Spleen (tissue), 11 donors: ENCODE measurements at regions not wholly inside any gene's neighbourhood (a gene's known extent, or its start where the extent isn't known, plus 50 kb on each side); places are given as distances from the start of the nearest gene placed in this dataset.

ENCODE experiments used
- DNase-seq: peaks from one replicate; pipeline ENCODE4 v3.0.0-alpha.2; 2020
- H3K27ac ChIP-seq, 8 donors: fragments of 200-600 bp; sonication (generic) in 7 of 8; 1 replicate in 4 of 8; 2 replicates in 4 of 8; pipeline versions ENCODE4 v1.5.0 to v1.8.0; 2016 to 2021; ENCODE audit warnings: inconsistent platforms in 4 of 8, mild to moderate bottlenecking in 4 of 8, moderate library complexity in 1 of 8
- H3K27me3 ChIP-seq, 7 donors: fragments of 200-600 bp; sonication (generic) in 6 of 7; replicated peaks in 1 of 7; 1 replicate in 4 of 7; 2 replicates in 3 of 7; pipeline versions ENCODE4 v1.5.0 to v1.8.0; 2016 to 2021; ENCODE audit warnings: inconsistent platforms in 3 of 7, mild to moderate bottlenecking in 1 of 7
- H3K36me3 ChIP-seq, 6 donors: fragments of 200-600 bp; sonication (generic) in 5 of 6; 1 replicate in 4 of 6; 2 replicates in 2 of 6; pipeline versions ENCODE4 v1.5.0 to v1.8.0; 2016 to 2021; ENCODE audit warnings: inconsistent platforms in 2 of 6
- H3K4me1 ChIP-seq, 6 donors: fragments of 200-600 bp; sonication (generic) in 5 of 6; 1 replicate in 3 of 6; 2 replicates in 3 of 6; pipeline versions ENCODE4 v1.5.0 to v1.8.0; 2016 to 2021; ENCODE audit warnings: inconsistent platforms in 3 of 6
- H3K4me3 ChIP-seq, 8 donors: fragments of 200-600 bp; sonication (generic) in 7 of 8; 1 replicate in 4 of 8; 2 replicates in 4 of 8; pipeline versions ENCODE4 v1.5.0 to v1.8.0; 2016 to 2021; ENCODE audit warnings: inconsistent platforms in 4 of 8, mild to moderate bottlenecking in 4 of 8, moderate library complexity in 2 of 8
- H3K9me3 ChIP-seq, 8 donors: fragments of 200-600 bp; sonication (generic) in 7 of 8; 1 replicate in 4 of 8; 2 replicates in 4 of 8; pipeline versions ENCODE4 v1.5.0 to v1.8.0; 2016 to 2021; ENCODE audit warnings: inconsistent platforms in 4 of 8
- POLR2A ChIP-seq, 3 donors: fragments of 450-650 bp; IDR thresholded peaks; one replicate each; pipeline ENCODE4 v1.5.1; 2017; ENCODE audit warnings: antibody characterized with exemption in 3 of 3, mild to moderate bottlenecking in 1 of 3
- POLR2AphosphoS5 ChIP-seq, 3 donors: sonication (generic); formaldehyde crosslinking; IDR thresholded peaks; one replicate each; pipeline ENCODE4 v1.5.1; 2017; ENCODE audit warnings: antibody characterized with exemption in 3 of 3
- WGBS, 5 donors: extraction: QIAGEN DNeasy Blood & Tissue Kit in 3 of 5; methylation state at CpG; one replicate each; pipeline versions ENCODE4 v1.1.5 to v1.1.7; 2013 to 2018; 5-methylcytosine and 5-hydroxymethylcytosine counted together
- intact Hi-C: fragments of 100-400 bp; cut with DNase I; formaldehyde crosslinking; loops from one replicate; pipeline ENCODE4 v1.15.0; 2023; ENCODE audit warnings: low total_unique reads
- TF ChIP-seq, protein P1 (sequence below), 11 experiments: fragments of 200-600 bp in 7 of 11; fragments of 450-650 bp in 4 of 11; sonication (generic) in 4 of 11; IDR thresholded peaks in 8 of 11; conservative IDR thresholded peaks in 3 of 11; 1 replicate in 7 of 11; 2 replicates in 4 of 11; pipeline versions ENCODE4 v1.4.0 to v1.8.0; 2016 to 2021; ENCODE audit warnings: antibody characterized with exemption in 11 of 11, inconsistent platforms in 4 of 11, mild to moderate bottlenecking in 1 of 11
- donor health status: healthy with polysubstance abuse.
- donor health status: DM: no; HTN: no; CAD: no; lungs with moderate emphysema.
- donor health status: DM: no; HTN: no; CAD: no.
- donor health status: Bipolar disorder and iron deficiency.
- donor health status: healthy.
- donor health status: DM: no; HTN: no; CAD: no.
- donor health status: DM: yes; HTN: yes; CAD: no.

- no peak for TF ChIP-seq POLR2AphosphoS5 (IDR thresholded peaks at IDR 0.05)
- TF ChIP-seq, protein P1, sequence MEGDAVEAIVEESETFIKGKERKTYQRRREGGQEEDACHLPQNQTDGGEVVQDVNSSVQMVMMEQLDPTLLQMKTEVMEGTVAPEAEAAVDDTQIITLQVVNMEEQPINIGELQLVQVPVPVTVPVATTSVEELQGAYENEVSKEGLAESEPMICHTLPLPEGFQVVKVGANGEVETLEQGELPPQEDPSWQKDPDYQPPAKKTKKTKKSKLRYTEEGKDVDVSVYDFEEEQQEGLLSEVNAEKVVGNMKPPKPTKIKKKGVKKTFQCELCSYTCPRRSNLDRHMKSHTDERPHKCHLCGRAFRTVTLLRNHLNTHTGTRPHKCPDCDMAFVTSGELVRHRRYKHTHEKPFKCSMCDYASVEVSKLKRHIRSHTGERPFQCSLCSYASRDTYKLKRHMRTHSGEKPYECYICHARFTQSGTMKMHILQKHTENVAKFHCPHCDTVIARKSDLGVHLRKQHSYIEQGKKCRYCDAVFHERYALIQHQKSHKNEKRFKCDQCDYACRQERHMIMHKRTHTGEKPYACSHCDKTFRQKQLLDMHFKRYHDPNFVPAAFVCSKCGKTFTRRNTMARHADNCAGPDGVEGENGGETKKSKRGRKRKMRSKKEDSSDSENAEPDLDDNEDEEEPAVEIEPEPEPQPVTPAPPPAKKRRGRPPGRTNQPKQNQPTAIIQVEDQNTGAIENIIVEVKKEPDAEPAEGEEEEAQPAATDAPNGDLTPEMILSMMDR (IDR thresholded peaks at IDR 0.05 in 8 of 11, conservative IDR thresholded peaks at IDR 0.05 in 3 of 11), result peak in 1 of 11 experiments; percentile 19
- TF ChIP-seq POLR2A (IDR thresholded peaks at IDR 0.05), result no peak
- Histone ChIP-seq H3K36me3 (no peaks in the 10 kb centered on the region), H3K4me1 (no peaks in the 10 kb centered on the region), H3K9me3 (no peaks in the 10 kb centered on the region), H3K4me3 (no peak overlapping the region), H3K27ac (no peak overlapping the region), H3K27me3 (no peaks in the 10 kb centered on the region)
- intact Hi-C loops, result no loop called here
- no peak for DNase-seq
- 81 to 93% (median 91%) methylated on average over 4 of the region's 4 CpGs for WGBS, 5 donors
Observed at GRCh38 chr2:21395366-21395765, 271.6 kb downstream of the TDRD15 start.

GRCh38 chr2:21396252-21396651 is 272.5 kb downstream of the TDRD15 start:
- Histone ChIP-seq H3K9me3 (no peaks in the 10 kb centered on the region), H3K27me3 (no peaks in the 10 kb centered on the region), H3K4me3 (no peak overlapping the region), H3K27ac (no peak overlapping the region), H3K36me3 (no peaks in the 10 kb centered on the region), H3K4me1 (no peaks in the 10 kb centered on the region)
- DNase-seq, result no peak
- WGBS, 5 donors, result 82 to 91% (median 85%) methylated on average over 2 of the region's 2 CpGs
- TF ChIP-seq POLR2A (IDR thresholded peaks at IDR 0.05) (no peak), POLR2AphosphoS5 (IDR thresholded peaks at IDR 0.05) (no peak)
- TF ChIP-seq, protein P1 (IDR thresholded peaks at IDR 0.05 in 8 of 11, conservative IDR thresholded peaks at IDR 0.05 in 3 of 11), result no peak
- intact Hi-C loops, result no loop called here

- Histone ChIP-seq H3K4me3 (no peak overlapping the region), H3K27me3 (no peaks in the 10 kb centered on the region), H3K4me1 (no peaks in the 10 kb centered on the region), H3K9me3 (no peaks in the 10 kb centered on the region), H3K27ac (no peak overlapping the region), H3K36me3 (no peaks in the 10 kb centered on the region)
- DNase-seq, result no peak
- WGBS, 5 donors, result 86 to 97% (median 91%) methylated on average over 4 of the region's 4 CpGs
- TF ChIP-seq, protein P1 (IDR thresholded peaks at IDR 0.05 in 8 of 11, conservative IDR thresholded peaks at IDR 0.05 in 3 of 11), result no peak
- TF ChIP-seq POLR2AphosphoS5 (IDR thresholded peaks at IDR 0.05) (no peak), POLR2A (IDR thresholded peaks at IDR 0.05) (no peak)
- intact Hi-C loops, result no loop called here
Observed at GRCh38 chr2:21401022-21401698, 277.4 kb downstream of the TDRD15 start.

GRCh38 chr2:21404137-21404536 is 280.4 kb downstream of the TDRD15 start:
- WGBS, 5 donors, result 76 to 89% (median 89%) methylated on average over 4 of the region's 4 CpGs
- DNase-seq, result no peak
- Histone ChIP-seq H3K27me3 (no peaks in the 10 kb centered on the region), H3K27ac (no peak overlapping the region), H3K4me1 (no peaks in the 10 kb centered on the region), H3K36me3 (no peaks in the 10 kb centered on the region), H3K9me3 (no peaks in the 10 kb centered on the region), H3K4me3 (no peak overlapping the region)
- intact Hi-C loops, result no loop called here
- TF ChIP-seq, protein P1 (IDR thresholded peaks at IDR 0.05 in 8 of 11, conservative IDR thresholded peaks at IDR 0.05 in 3 of 11), result no peak
- TF ChIP-seq POLR2A (IDR thresholded peaks at IDR 0.05) (no peak), POLR2AphosphoS5 (IDR thresholded peaks at IDR 0.05) (no peak)
